K562 (cell line): ENCODE measurements at regions not wholly inside any gene's neighbourhood (a gene's known extent, or its start where the extent isn't known, plus 50 kb on each side); places are given as distances from the start of the nearest gene placed in this dataset.

ENCODE experiments used
- ATAC-seq: fragments of 200-7000 bp; cut with Tn5 transposase; 3 replicates; pipeline ENCODE4 v1.9.1; 2020; ENCODE audit warnings: moderate library complexity
- BruUV-seq: library from RNA; stranded (reverse); fragments of 400-500 nt; replicated peaks from 2 replicates; lab custom pipeline; 2021; lab: Mats Ljungman, UMichigan
- CTCF ChIA-PET: fragments of 300-600 bp; formaldehyde crosslinking; extraction: SDS; loops from one replicate; lab custom pipeline; 2021; ENCODE audit warnings: low intra/inter-chr PET ratio; lab: Yijun Ruan, JAX
- POLR2A ChIA-PET: fragments of 300-600, 350-650 bp; sonication (Branson Sonifier 250); formaldehyde crosslinking; extraction: SDS; loops from one replicate; lab custom pipeline; 2021; ENCODE audit warnings: antibody characterized with exemption, inconsistent platforms; lab: Yijun Ruan, JAX
- DNase-seq, 4 experiments: peaks; one replicate each; pipeline versions ENCODE4 v3.0.0 to v3.0.0-alpha.2; 2011 to 2018; ENCODE audit warnings: low spot score in 3 of 4, mixed read lengths in 3 of 4; ENCODE audit errors: extremely low read depth in 1 of 4
- FAIRE-seq: peaks from 2 replicates; lab custom pipeline; 2011; peaks lifted over from hg19 to GRCh38; lab: Jason Lieb, UNC
- H2AFZ ChIP-seq: 2 replicates; pipeline ENCODE4 v1.6.0; 2011; ENCODE audit warnings: low read depth, low read length, control low read depth, inconsistent platforms
- H3K27ac ChIP-seq: fragments of 200-600 bp; 3 replicates; pipeline ENCODE4 v1.8.0; 2011; ENCODE audit warnings: low read depth, mild to moderate bottlenecking, control low read depth, inconsistent platforms, low read length, moderate library complexity, mixed read lengths; ENCODE audit errors: extremely low read depth
- H3K27me3 ChIP-seq, 2 experiments: fragments of 300-600 bp in 1 of 2; 2 replicates in 1 of 2; 3 replicates in 1 of 2; pipeline versions ENCODE4 v1.6.0 to v1.8.0; 2011; ENCODE audit warnings: inconsistent platforms in 2 of 2, low read length in 2 of 2, mild to moderate bottlenecking in 1 of 2, mixed read lengths in 1 of 2, moderate library complexity in 1 of 2; ENCODE audit not compliant: control insufficient read depth in 2 of 2, insufficient read depth in 2 of 2
- H3K36me3 ChIP-seq: fragments of 300-600 bp; 3 replicates; pipeline ENCODE4 v1.8.0; 2011; ENCODE audit warnings: mild to moderate bottlenecking, low read length, inconsistent platforms; ENCODE audit not compliant: control insufficient read depth, insufficient read depth
- H3K4me1 ChIP-seq, 2 experiments: fragments of 200-600 bp in 1 of 2; replicated peaks in 1 of 2; 2 replicates in 1 of 2; 3 replicates in 1 of 2; pipeline versions ENCODE4 v1.5.1 to v1.8.0; 2011; ENCODE audit warnings: inconsistent platforms in 2 of 2, low read length in 2 of 2, mild to moderate bottlenecking in 1 of 2, mixed read lengths in 1 of 2, moderate library complexity in 1 of 2; ENCODE audit not compliant: control insufficient read depth in 2 of 2, insufficient read depth in 2 of 2
- H3K4me2 ChIP-seq: 2 replicates; pipeline ENCODE4 v1.6.1; 2011; ENCODE audit warnings: low read length, control low read depth, inconsistent platforms, mixed read lengths; ENCODE audit not compliant: insufficient read depth
- H3K4me3 ChIP-seq: fragments of 200-600 bp; sonication (generic), shearing (Covaris generic); 2 replicates; pipeline ENCODE4 v1.5.1; 2016; ENCODE audit warnings: control low read depth, inconsistent platforms
- H3K79me2 ChIP-seq: fragments of 200-600 bp; 3 replicates; pipeline ENCODE4 v1.8.0; 2011; ENCODE audit warnings: low read length, inconsistent platforms; ENCODE audit not compliant: control insufficient read depth, insufficient read depth
- H3K9ac ChIP-seq, 2 experiments: 2 replicates each; pipeline versions ENCODE4 v1.6.0 to v1.6.1; 2011; ENCODE audit warnings: low read depth in 2 of 2, low read length in 2 of 2, control low read depth in 1 of 2, inconsistent platforms in 1 of 2, mild to moderate bottlenecking in 1 of 2, mixed read lengths in 1 of 2; ENCODE audit not compliant: insufficient read depth in 1 of 2
- H3K9me1 ChIP-seq: one replicate; pipeline ENCODE4 v1.6.0; 2011; ENCODE audit warnings: inconsistent platforms, mild to moderate bottlenecking, low read length, moderate library complexity; ENCODE audit not compliant: control insufficient read depth, insufficient read depth
- H3K9me3 ChIP-seq: replicated peaks from 2 replicates; pipeline ENCODE4 v1.5.1; 2011; ENCODE audit warnings: low read depth, low read length, inconsistent platforms; ENCODE audit not compliant: control insufficient read depth, insufficient read depth
- H4K20me1 ChIP-seq: replicated peaks from 2 replicates; pipeline ENCODE4 v1.6.1; 2011; ENCODE audit warnings: low read length, inconsistent platforms, mixed read lengths; ENCODE audit not compliant: control insufficient read depth, insufficient read depth
- PHTF2 ChIP-seq: fragments of 250-450 bp; sonication (Bioruptor Pico); IDR thresholded peaks from 2 replicates; pipeline ENCODE4 v1.5.0; 2021; ENCODE audit warnings: mild to moderate bottlenecking
- SMAD2 ChIP-seq: fragments of 150-350 bp; IDR thresholded peaks from 2 replicates; pipeline ENCODE4 v1.6.1; 2014; ENCODE audit warnings: low read depth, mild to moderate bottlenecking, low read length
- ZNF384 ChIP-seq: IDR thresholded peaks from 2 replicates; pipeline ENCODE4 v1.6.1; 2012; ENCODE audit warnings: low read depth, low read length, improper control_type of control experiment
- WGBS: fragments of 100-300 bp; shearing (Covaris generic); methylation state at CpG from one replicate; pipeline ENCODE4 v1.1.6; 2016; ENCODE audit warnings: low coverage, mixed read lengths; ENCODE audit not compliant: insufficient coverage; ENCODE audit errors: missing lambda C conversion rate; 5-methylcytosine and 5-hydroxymethylcytosine counted together
- in situ Hi-C: fragments of 300-500 bp; cut with MboI; formaldehyde crosslinking; loops from 4 replicates; pipeline ENCODE4 v1.15.0; 2018; ENCODE audit warnings: inconsistent platforms, mixed read lengths
- intact Hi-C: fragments of 100-400 bp; cut with micrococcal nuclease; formaldehyde crosslinking; loops from 2 replicates; pipeline ENCODE4 v1.14.2; 2022
- TF ChIP-seq, protein P1 (sequence below): fragments of 250-450 bp; sonication (Bioruptor Pico); IDR thresholded peaks from 2 replicates; pipeline ENCODE4 v1.5.0; 2020; ENCODE audit warnings: mild to moderate bottlenecking, borderline replicate concordance
- TF ChIP-seq, protein P2 (sequence below): fragments of 450-650 bp; formaldehyde crosslinking; IDR thresholded peaks from 2 replicates; pipeline ENCODE4 v1.4.0; 2020; ENCODE audit warnings: mild to moderate bottlenecking, mixed read lengths

DNA sequence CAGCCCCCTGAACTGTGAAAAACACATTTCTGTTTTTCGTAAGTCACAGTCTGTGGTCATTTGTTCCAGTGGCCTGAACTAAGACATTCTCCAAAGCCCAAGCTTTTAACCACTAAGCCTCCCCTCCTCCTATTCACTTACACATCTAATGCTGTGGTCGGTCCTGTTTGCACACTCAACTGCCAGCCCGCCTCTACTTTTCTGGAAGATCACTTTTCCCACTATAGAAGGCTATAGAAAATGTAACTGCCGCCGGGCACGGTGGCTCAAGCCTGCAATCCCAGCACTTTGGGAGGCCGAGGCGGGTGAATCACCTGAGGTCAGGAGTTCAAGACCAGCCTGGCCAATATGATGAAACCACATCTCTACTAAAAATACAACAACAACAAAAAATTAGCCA lies 524.7 kb upstream of the TMEM132C start:
- no peak for FAIRE-seq
- no peaks in the 10 kb centered on the region for H3K9me1 ChIP-seq
- whole genome bisulfite sequencing: 1% methylated on average over 8 of the region's 8 CpGs
- ChIA-PET POLR2A (no interaction called here), CTCF (no interaction called here)
- H3K27ac ChIP-seq: no peak overlapping the region
- no peak overlapping the region for H3K4me3 ChIP-seq
- no peaks in the 10 kb centered on the region for H4K20me1 ChIP-seq
- ATAC-seq: no peak
- no peaks in the 10 kb centered on the region for H3K79me2 ChIP-seq
- in situ Hi-C loops (no loop called here), intact Hi-C loops (no loop called here)
- no peaks in the 10 kb centered on the region for H3K4me1 ChIP-seq
- H3K9ac ChIP-seq: no peak overlapping the region
- H3K4me2 ChIP-seq: no peak overlapping the region
- BruUV-seq: no TSS peak
- no peak for TF ChIP-seq ZNF384
- no peaks in the 10 kb centered on the region for H3K9me3 ChIP-seq
- H3K27me3 ChIP-seq: no peaks in the 10 kb centered on the region
- no peaks in the 10 kb centered on the region for H3K36me3 ChIP-seq
- no peak for DNase-seq
- no peak overlapping the region for H2AFZ ChIP-seq

DNA sequence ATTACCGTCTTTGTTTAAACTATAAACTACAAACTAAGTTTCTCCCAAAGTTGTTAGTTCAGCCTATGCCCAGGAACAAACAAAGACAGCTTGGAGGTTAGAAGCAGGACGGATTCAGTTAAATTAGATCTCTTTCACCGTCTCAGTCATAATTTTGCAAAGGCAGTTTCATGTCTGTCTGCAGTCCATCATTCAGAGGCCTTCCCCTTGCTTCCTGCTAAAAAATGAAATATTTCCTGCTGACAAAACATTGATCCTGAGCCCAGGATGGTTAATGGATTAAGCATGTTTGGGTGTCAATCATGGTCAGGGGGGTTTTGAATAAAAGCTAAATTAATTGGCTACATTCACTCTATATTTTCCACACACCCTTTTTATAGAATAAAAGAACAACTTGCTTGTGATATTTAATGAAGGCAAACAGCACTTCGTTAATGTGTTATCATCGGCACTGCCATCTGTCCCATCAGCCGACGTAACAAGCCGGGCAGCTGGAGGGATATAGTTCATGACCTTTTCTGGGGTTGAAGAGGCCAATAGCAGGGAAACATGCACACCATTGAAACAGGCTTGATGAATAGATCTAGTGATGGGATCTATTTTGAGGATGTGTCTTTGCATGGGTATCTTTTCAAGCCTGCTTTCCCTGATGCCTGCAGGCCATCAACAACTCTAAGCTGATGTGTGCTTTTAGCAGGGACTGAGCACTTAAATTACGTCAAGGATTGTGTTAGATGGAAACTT lies 521.3 kb upstream of the TMEM132C start:
- no peaks in the 10 kb centered on the region for H3K36me3 ChIP-seq
- CTCF ChIA-PET: no interaction called here
- no peak overlapping the region for H2AFZ ChIP-seq
- ATAC-seq: no peak
- no peak overlapping the region for H3K9ac ChIP-seq
- DNase-seq: no peak
- no TSS peak for BruUV-seq
- H3K9me3 ChIP-seq: no peaks in the 10 kb centered on the region
- TF ChIP-seq, protein P1, sequence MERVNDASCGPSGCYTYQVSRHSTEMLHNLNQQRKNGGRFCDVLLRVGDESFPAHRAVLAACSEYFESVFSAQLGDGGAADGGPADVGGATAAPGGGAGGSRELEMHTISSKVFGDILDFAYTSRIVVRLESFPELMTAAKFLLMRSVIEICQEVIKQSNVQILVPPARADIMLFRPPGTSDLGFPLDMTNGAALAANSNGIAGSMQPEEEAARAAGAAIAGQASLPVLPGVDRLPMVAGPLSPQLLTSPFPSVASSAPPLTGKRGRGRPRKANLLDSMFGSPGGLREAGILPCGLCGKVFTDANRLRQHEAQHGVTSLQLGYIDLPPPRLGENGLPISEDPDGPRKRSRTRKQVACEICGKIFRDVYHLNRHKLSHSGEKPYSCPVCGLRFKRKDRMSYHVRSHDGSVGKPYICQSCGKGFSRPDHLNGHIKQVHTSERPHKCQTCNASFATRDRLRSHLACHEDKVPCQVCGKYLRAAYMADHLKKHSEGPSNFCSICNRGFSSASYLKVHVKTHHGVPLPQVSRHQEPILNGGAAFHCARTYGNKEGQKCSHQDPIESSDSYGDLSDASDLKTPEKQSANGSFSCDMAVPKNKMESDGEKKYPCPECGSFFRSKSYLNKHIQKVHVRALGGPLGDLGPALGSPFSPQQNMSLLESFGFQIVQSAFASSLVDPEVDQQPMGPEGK (CRISPR knock-in tag): no peak
- TF ChIP-seq, protein P2, sequence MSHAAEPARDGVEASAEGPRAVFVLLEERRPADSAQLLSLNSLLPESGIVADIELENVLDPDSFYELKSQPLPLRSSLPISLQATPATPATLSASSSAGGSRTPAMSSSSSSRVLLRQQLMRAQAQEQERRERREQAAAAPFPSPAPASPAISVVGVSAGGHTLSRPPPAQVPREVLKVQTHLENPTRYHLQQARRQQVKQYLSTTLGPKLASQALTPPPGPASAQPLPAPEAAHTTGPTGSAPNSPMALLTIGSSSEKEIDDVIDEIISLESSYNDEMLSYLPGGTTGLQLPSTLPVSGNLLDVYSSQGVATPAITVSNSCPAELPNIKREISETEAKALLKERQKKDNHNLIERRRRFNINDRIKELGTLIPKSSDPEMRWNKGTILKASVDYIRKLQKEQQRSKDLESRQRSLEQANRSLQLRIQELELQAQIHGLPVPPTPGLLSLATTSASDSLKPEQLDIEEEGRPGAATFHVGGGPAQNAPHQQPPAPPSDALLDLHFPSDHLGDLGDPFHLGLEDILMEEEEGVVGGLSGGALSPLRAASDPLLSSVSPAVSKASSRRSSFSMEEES: no peak
- no peak for TF ChIP-seq SMAD2
- TF ChIP-seq PHTF2 (CRISPR knock-in tag): no peak
- POLR2A ChIA-PET: interaction anchor here (0.6 kb wide), 1 partner anchor 1479 kb away, joined by 3 read pairs; no protein-coding TSS in a partner anchor
- H3K9me1 ChIP-seq: no peaks in the 10 kb centered on the region
- intact Hi-C loops (no loop called here), in situ Hi-C loops (no loop called here)
- no peaks in the 10 kb centered on the region for H3K79me2 ChIP-seq
- H3K4me1 ChIP-seq: no peaks in the 10 kb centered on the region
- no peaks in the 10 kb centered on the region for H3K27me3 ChIP-seq
- WGBS: under 1% methylated on average over 9 of the region's 9 CpGs
- no peak overlapping the region for H3K4me3 ChIP-seq
- no peak for FAIRE-seq
- no peak overlapping the region for H3K27ac ChIP-seq
- H3K4me2 ChIP-seq: no peak overlapping the region
- H4K20me1 ChIP-seq: no peaks in the 10 kb centered on the region
